HG03159 (cell line): ENCODE measurements at regions not wholly inside any gene's neighbourhood (a gene's known extent, or its start where the extent isn't known, plus 50 kb on each side); places are given as distances from the start of the nearest gene placed in this dataset.
"Not testable (repeated sequence)": the region's sequence is repeated elsewhere in the genome, so short reads cannot be mapped to it uniquely, and the experiment has no call there.

Source experiments
- ATAC-seq: cut with Tn5 transposase; IDR thresholded peaks from one replicate; pipeline ENCODE4 v1.9.1; 2021; ENCODE audit warnings: mild to moderate bottlenecking, moderate library complexity; ENCODE audit not compliant: unreplicated experiment

DNA sequence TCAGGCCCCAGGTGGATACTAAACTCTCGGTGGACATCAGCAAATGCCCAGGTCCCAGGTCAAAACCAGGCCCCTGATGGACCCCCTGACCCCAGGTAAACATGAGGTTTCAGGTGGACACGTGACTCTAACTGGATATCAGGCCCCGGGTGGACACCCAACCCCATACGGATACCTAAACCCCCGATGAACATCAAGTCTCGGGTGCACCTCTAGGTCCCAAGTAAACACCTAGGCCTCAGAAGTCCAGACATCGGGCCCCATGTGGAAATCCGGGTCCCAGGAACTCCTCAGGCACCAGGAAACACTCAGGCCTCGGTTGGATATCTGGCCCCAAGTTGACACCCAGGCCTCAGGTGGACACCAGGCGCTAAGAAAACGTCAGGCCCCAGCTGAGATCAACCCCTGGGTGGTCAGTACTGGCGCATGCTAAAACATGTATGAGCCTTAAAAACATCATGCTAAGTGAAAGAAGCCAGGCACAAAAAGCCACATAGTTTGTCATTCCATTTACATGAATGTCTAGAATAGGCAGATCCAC is 54.4 kb upstream of the SEPTIN5 start:
- ATAC-seq: no peak

- ATAC-seq: not testable (repeated sequence)
These were observed 53.7 kb upstream of the SEPTIN5 start for GRCh38 chr22:19660583-19660982.

DNA sequence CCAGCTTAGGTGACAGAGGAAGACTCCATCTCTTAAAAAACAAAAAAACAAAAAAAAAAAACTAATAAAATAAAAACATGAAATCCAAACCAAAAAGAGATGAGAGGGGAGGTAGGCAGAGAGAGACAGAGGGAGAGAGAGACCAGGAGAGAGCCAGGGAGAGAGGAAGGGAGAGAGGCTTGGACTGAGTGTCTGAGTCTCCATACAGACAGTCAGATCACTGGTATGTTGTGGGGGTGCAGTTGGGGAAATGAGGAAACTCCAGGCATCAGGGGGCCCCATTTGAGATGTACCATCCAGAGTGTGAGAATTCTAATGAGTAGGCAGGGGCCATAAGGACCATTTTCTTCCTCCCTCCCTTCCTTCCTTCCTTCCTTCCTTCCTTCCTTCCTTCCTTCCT is 53.1 kb upstream of the SEPTIN5 start:
- ATAC-seq: no peak

DNA sequence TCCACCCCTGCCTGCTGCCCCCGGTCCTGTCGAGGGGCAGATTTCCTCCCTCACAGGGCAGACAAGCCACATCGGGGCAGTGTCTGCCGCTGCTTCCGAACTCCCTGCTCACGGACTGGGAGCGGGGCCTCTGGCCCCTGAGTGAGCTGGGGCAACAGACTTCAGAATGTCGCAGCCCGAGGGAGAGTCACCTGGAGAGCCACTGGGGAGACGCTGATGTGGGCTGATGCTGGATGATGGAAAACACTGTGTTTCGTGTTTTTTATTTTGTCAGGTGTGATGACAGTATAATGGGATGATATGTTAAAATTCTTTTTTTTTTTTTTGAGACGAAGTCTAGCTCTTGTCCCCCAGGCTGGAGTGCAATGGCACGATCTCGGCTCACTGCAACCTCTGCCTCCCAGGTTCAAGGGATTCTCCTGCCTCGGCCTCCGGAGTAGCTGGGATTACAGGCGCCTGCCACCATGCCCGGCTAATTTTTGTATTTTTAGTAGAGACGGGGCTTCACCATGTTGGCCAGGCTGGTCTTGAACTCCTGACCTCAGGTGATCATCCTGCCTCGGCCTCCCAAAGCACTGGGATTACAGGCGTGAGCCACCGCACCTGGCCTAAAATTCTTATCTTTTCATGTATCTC is 52.1 kb upstream of the SEPTIN5 start:
- not testable (repeated sequence) for ATAC-seq

DNA sequence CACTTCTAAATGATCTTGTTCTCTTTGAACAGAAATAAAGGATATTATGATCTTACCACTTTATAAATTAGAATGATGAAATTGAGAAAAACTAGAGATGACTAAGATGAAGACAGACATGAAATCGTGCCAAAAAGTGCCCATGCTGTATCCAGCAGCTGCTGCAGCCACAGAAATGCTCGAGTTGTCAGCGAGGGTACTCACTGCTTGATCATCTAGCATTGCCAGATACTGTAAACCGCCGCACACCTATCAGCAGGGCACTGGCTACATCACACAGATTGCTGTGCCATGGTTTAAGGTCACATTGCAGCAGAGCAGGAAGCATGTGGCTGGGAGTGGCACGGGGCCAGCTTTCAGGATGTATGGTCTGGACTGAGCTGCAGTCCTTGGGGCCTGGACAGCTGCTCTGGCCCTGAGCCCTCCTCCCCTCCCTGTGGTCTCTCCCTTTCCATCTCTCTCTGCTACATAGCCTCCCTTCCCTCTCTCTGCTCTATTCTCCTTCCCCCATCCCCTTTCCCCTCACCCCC is 51.0 kb upstream of the SEPTIN5 start:
- ATAC-seq: no peak

GRCh38 chr22:19663821-19664355 is 50.4 kb upstream of the SEPTIN5 start:
- ATAC-seq: no peak

GRCh38 chr22:19664406-19664805 is 49.9 kb upstream of the SEPTIN5 start:
- no peak for ATAC-seq
